ACHN (cell line): ENCODE measurements at regions not wholly inside any gene's neighbourhood (a gene's known extent, or its start where the extent isn't known, plus 50 kb on each side); places are given as distances from the start of the nearest gene placed in this dataset.

Experiments used
- DNase-seq: peaks from one replicate; pipeline ENCODE4 v3.0.0-alpha.2; 2015
- in situ Hi-C: cut with HindIII; loops from 2 replicates; pipeline ENCODE4 v1.10.0; 2017; ENCODE audit warnings: low sequenced_read_pairs, low pct_ligation_motif_present, low pct_unique_long_range_greater_than_20kb

- no peak for DNase-seq
- in situ Hi-C loops: no loop called here
These were observed 299.9 kb downstream of the ASMT start for GRCh38 chrX:1914606-1915365.

GRCh38 chrX:1918780-1919179, 303.9 kb downstream of the ASMT start:
- in situ Hi-C loops: no loop called here
- no peak for DNase-seq

GRCh38 chrX:1925053-1925481, 310.2 kb downstream of the ASMT start:
- in situ Hi-C loops: no loop called here
- no peak for DNase-seq

GRCh38 chrX:1928805-1929204, 313.9 kb downstream of the ASMT start:
- in situ Hi-C loops: no loop called here
- no peak for DNase-seq

- DNase-seq: no peak
- in situ Hi-C loops: no loop called here
These were observed 317.4 kb downstream of the ASMT start for GRCh38 chrX:1932231-1932630.

- no peak for DNase-seq
- in situ Hi-C loops: no loop called here
These were observed 319.1 kb downstream of the ASMT start for GRCh38 chrX:1933964-1934363.

GRCh38 chrX:1935805-1936204, 320.9 kb downstream of the ASMT start:
- DNase-seq: no peak
- in situ Hi-C loops: no loop called here

GRCh38 chrX:1938190-1938589, 323.3 kb downstream of the ASMT start:
- DNase-seq: no peak
- in situ Hi-C loops: no loop called here

GRCh38 chrX:1941321-1941720, 326.5 kb downstream of the ASMT start:
- DNase-seq: no peak
- in situ Hi-C loops: no loop called here

GRCh38 chrX:1945879-1946278, 331.0 kb downstream of the ASMT start:
- in situ Hi-C loops: no loop called here
- no peak for DNase-seq

- DNase-seq: no peak
- in situ Hi-C loops: no loop called here
These were observed 332.1 kb downstream of the ASMT start for GRCh38 chrX:1946974-1947373.
